ENCODE measurements at regions not wholly inside any gene's neighbourhood (a gene's known extent, or its start where the extent isn't known, plus 50 kb on each side); places are given as distances from the start of the nearest gene placed in this dataset.
"Not testable (repeated sequence)": the region's sequence is repeated elsewhere in the genome, so short reads cannot be mapped to it uniquely, and the experiment has no call there.

DNA sequence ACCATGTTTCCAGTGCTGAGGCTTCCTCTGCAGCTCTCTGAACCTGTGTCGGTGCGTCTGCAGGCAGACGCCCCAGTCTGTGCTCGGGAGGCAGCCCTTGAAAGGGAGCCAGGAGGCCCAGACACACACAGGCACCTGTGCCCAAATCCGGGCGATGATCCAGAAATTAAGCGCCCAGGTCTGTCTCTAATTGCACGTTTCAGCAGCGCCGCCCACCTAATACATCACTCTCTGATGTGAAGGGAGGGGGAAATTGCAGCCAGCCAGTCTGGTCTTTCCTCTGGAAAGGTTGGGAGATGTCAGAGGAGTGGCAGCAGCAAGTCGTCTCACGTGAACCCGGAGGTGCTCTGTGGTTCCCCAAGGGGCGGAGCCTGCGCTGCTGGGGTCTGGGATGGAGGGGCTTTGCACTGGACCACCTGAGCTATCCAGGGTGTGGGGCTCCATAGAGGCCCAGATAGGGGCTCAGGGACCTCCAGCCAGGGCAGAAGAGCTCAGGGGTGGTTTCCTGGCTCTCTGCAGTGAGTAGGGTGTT is 290.5 kb downstream of the ADGRD1 start:
- H3K27me3 Mint-ChIP-seq; H3K4me1 Mint-ChIP-seq; ATAC-seq; H3K4me3 Mint-ChIP-seq; DNase-seq; H3K27ac Mint-ChIP-seq; H3K36me3 Mint-ChIP-seq; CTCF ChIA-PET; H3K9me3 Mint-ChIP-seq (ENCODE audit: low read depth): not testable (repeated sequence)

DNA sequence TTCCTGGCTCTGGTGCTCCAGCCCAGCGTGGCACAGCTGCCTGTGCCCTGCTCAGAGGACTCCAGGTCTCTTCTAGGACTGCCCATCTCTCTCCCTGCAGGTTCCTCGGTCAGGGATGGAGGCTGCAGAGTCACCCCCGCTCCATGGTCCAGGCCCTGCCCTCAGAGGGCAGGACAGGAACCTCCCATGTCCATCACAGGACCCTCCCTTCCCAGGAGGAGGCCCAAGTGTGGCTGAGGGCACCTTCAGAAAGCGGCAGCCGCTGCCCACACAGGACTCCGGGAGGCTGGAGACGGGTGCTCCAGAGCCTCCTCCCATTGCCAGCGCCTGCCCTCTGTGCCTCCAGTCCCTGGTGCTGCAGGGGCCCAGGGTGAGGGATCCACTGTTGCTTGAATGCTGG is 291.5 kb downstream of the ADGRD1 start:
- H3K4me1 Mint-ChIP-seq; H3K9me3 Mint-ChIP-seq (ENCODE audit: low read depth); CTCF ChIA-PET: not testable (repeated sequence)

DNA sequence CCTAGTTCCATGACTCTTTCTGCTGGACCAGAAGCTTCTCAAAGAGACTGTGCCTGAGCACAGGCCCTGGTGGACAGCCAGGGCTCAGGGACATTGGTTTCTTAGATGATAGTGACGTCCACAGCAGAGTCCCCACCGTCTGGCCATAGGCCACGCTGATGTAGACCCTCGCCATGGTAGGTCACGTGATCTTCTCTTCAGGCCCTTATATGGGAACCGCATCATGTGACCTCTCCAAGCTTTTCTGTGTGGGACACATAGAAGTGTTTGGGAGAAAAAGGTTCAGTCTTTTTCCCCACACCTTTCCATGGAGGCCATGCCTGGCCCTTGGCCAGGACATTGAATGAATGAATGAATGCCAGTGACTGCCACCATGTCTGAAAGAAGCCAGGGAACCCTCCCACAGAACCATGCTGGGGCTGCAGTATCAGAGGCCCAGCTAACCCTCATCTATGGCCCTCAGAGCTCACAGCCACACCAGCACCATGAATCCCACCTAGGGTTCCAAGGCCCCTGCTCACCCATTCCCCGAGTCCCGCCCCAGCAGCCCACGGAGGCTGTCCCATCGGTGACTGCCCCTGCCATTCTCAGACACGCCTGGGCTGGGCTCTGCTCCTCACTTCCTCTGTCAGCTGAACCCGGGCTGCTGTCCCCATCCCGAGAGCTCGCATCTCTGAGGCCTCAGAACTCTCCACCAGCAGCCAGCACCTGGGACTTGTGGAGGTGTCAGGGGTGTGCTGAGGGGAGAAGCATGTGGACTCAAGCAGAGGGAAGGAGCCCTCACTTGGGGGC is 292.1 kb downstream of the ADGRD1 start:
- no peak overlapping the region for H3K27ac Mint-ChIP-seq
- H3K4me3 Mint-ChIP-seq: no peak overlapping the region

More for the DNA sequence above, 291.5 kb downstream of the ADGRD1 start:
- H3K27me3 Mint-ChIP-seq, H3K4me3 Mint-ChIP-seq, H3K27ac Mint-ChIP-seq, H3K36me3 Mint-ChIP-seq, DNase-seq, ATAC-seq: not testable (repeated sequence)

DNA sequence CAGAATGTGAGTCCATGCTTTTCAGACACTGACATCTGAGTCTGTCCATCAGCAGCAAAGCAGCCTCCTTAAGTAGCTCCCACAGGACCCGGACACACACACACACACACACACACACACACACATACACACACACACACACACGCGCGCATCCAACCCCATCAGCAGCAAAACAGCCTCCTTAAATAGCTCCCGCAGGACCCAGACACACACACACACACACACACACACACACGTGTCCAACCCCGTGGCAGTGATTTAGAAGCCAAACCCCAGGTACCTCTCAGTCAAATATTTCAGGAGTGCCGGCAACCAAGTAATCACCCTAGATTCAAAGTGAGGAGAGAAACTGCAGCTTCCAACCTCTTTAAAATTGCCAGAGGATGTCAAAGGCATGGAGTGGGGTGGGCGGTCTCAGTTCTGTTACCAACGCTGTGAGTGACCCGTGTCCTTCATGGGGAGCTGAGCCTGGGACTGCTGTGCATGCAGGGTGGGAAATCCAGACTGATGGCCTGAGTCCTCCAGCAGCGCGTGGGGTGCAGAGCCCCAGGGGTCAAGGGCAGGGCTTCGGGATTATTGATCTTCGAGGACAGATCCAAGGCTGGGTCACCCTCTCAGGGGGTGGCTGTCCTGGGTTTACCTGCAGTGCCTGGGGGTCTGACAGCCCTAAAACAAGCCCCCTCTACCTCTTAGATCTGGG is 293.5 kb downstream of the ADGRD1 start:
- CTCF ChIA-PET; ATAC-seq; DNase-seq; H3K4me3 Mint-ChIP-seq; H3K4me1 Mint-ChIP-seq; H3K9me3 Mint-ChIP-seq (ENCODE audit: low read depth); H3K36me3 Mint-ChIP-seq; H3K27me3 Mint-ChIP-seq; H3K27ac Mint-ChIP-seq: not testable (repeated sequence)

More for the DNA sequence above, 292.1 kb downstream of the ADGRD1 start:
- DNase-seq: no peak
- no peak for ATAC-seq
- H3K4me1 Mint-ChIP-seq: no peaks in the 10 kb centered on the region
- CTCF ChIA-PET: no interaction called here
- H3K27me3 Mint-ChIP-seq: no peaks in the 10 kb centered on the region
- no peaks in the 10 kb centered on the region for H3K36me3 Mint-ChIP-seq
- H3K9me3 Mint-ChIP-seq (ENCODE audit: low read depth): peaks cover 4% of the 10 kb centered on the region

DNA sequence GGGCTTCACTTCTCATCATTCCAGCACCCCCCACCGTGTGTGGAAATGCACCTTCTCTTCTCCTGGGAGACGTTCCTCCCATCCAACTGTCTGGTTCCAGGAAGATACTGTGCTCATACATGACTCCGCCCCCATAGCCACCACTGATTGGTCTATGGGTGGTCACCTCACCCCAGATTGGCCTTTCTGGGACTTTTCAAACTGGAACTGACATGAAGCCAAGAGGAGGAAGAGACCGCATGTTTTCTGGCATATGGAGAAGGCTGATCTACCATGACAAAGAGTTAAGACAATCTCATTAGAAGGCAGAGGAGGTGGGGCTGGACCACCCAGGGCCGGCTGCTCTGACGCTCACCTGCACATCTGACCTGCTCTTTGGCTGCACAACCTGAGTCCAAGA is 294.2 kb downstream of the ADGRD1 start:
- DNase-seq; CTCF ChIA-PET; H3K4me1 Mint-ChIP-seq; H3K27me3 Mint-ChIP-seq; H3K36me3 Mint-ChIP-seq; H3K9me3 Mint-ChIP-seq (ENCODE audit: low read depth); ATAC-seq; H3K27ac Mint-ChIP-seq; H3K4me3 Mint-ChIP-seq: not testable (repeated sequence)

DNA sequence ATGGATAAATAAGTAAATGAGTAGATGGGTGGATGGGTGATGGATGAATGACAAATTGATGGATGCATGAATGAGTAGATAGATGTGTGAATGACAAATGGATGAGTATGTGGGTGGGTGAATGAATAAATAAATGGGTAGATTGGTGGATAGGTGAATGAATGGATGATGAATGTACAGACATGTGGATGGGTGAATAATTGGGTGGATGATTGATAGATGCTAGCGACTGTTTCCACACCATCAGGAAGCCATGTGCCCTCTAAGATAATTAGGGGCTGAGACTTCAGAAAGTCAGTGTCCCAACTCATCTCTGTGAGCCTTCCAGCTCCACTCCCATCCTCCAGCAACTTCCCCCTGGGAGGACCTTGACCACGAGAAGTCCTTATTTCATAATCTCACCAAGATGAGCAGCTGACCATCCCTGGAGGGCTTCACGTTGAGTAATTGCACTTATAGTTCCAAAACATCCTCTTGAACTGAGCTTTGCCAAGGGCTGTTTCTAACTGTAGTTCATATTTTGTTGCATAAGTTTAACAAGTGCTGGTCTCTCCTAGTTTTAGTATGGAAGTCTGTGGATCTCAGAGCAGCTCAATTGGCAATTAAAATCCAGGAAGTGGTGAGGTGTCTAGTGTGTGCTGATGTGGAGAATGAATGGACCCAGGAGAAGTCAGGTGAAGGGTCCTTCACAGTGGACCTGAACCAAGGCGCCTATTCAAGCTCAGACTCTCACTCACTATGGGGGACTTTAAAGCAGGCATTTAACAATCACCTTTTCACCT is 295.7 kb downstream of the ADGRD1 start:
- Mint-ChIP-seq H3K27ac (no peak overlapping the region), H3K4me1 (no peaks in the 10 kb centered on the region), H3K27me3 (no peaks in the 10 kb centered on the region), H3K9me3 (ENCODE audit: low read depth) (no peaks in the 10 kb centered on the region), H3K36me3 (no peaks in the 10 kb centered on the region), H3K4me3 (no peak overlapping the region)
- ATAC-seq (no peak), DNase-seq (no peak)
- CTCF ChIA-PET: no interaction called here

DNA sequence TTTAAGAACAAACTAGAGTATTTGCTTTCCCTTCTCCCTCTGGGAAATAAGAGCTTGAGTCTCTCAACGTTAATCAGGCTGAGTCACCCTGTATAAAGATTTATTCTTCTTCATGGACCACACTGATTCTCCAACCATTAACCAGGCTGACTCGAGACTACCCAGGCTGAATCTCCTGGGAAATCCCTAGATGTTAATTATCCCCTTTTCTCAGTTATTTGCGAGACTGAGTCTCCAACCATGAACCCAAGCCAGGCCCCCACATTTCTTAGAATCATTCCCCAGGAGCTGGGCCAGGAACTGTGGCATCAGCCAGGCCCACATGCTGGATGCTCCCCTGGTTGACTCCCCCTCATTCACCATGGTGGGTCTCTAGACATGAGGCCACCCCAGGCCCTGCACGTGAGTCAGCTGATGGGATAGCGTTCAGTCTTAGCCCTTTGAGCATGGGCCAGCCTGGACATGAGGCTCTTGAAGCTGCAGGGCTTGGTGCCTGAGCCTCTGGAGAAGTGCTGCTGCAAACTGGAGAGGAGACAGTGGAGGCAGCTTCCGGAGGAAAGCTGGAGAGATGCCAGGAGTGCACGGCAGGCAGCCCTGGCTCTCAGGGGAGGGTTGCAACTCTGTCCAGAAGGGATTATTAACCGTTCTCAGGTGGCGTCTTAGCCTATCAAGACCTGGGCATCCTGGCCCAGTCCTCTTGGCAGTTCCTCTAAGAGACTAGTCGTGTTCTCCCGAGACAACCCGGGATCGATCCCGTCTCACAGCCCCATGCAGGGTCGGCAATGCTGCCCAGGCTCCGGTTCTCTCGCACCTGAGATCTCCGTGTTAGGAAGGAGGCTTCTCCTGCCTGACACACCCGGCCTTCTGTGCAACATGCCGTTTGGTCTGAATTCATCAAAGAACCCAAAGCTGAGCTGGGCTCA is 296.6 kb downstream of the ADGRD1 start:
- CTCF ChIA-PET: no interaction called here
- H3K36me3 Mint-ChIP-seq: no peaks in the 10 kb centered on the region

DNA sequence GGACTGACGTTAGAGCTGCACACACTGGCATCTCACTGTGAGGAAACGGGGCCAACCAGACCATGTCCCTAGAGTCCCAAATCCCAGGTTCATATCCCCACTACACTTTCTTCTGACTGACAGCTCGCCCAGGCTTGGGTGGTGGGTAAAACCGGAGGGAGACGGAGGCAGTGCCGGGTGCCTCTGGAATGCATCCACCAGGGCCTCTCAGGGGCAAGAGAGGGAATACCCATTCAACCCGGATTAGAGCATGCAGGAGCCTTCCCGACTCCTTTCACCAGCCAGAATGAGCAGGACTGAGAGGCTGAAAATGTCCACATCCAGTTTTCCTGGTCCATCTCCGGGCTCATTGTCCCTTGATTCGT is 297.2 kb downstream of the ADGRD1 start:
- H3K27ac Mint-ChIP-seq: no peak overlapping the region
- no peak for DNase-seq
- H3K36me3 Mint-ChIP-seq: no peaks in the 10 kb centered on the region
- H3K4me3 Mint-ChIP-seq: no peak overlapping the region
- no peak for ATAC-seq
- H3K4me1 Mint-ChIP-seq: no peaks in the 10 kb centered on the region
- H3K27me3 Mint-ChIP-seq: no peaks in the 10 kb centered on the region
- CTCF ChIA-PET: no interaction called here
- H3K9me3 Mint-ChIP-seq (ENCODE audit: low read depth): no peaks in the 10 kb centered on the region

More for the DNA sequence above, 296.6 kb downstream of the ADGRD1 start:
- no peak for ATAC-seq
- no peaks in the 10 kb centered on the region for H3K27me3 Mint-ChIP-seq
- H3K9me3 Mint-ChIP-seq (ENCODE audit: low read depth): no peaks in the 10 kb centered on the region
- no peak overlapping the region for H3K4me3 Mint-ChIP-seq
- no peak overlapping the region for H3K27ac Mint-ChIP-seq
- no peak for DNase-seq
- no peaks in the 10 kb centered on the region for H3K4me1 Mint-ChIP-seq

DNA sequence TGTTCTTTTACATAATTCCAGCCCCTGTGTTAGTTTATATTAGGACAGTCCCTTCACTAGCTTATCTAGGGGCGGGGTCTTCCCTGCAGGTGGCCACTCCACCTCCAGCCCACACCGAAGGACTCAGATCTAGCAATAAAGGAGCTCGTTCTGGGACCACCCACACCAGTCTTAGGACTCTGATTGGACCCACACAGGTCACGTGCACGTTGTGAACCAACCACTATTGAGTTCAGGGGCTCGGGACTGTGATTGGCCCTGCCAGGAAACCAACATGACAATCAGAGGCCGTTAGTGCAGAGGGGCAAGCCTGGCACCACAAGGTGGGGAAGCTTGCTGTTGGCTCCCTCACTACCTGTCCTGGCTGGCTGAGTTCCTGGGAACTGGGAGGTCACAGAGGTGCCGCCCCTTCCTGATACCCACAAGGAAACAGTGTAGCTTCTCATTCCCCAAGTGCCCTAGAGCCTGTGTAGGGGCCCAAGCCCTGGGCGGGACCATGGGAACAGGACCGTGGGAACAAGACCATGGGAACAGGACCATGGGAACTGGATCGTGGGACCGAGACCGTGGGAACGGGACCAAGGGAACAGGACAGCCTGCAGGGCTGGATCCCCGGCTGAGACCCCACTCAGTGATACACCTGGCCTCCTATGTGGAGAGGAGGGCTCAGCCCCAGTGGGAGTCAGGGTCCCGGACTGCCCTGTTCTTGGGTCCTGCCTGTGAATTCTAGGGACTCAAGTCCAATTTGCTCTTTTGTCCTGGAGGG is 297.8 kb downstream of the ADGRD1 start:
- ATAC-seq (no peak), DNase-seq (no peak)
- CTCF ChIA-PET: no interaction called here

DNA sequence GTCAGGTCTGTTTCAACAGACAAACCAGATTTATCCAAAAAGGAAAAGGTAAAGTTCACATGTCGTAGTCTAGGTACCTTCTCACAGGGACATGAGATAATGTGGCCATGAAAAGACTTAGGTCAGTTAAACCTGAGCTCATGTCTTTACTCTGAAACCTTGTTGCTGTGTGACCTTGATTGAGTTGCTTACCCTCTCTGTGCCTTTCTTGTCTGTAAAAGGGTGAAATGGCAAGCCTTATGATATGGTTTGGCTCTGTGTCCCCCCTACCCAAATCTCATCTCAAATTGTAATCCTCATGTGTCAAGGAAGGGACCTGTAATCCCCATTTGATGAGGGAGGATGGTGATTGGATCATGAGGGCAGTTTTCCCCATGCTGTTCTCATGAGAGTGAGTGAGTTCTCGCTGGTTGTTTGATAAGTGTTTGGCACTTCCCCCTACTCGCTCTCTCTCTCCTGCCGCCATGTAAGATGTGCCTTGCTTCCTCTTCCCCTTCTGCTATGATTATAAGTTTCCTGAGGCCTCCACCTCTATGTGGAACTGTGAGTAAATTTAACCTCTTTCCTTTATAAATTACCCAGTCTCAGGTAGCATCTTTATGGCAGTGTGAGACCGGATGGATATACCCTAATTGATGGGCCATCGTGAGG is 299.8 kb downstream of the ADGRD1 start:
- Mint-ChIP-seq H3K27me3 (no peaks in the 10 kb centered on the region), H3K36me3 (no peaks in the 10 kb centered on the region), H3K27ac (no peak overlapping the region), H3K4me3 (no peak overlapping the region), H3K4me1 (no peaks in the 10 kb centered on the region), H3K9me3 (ENCODE audit: low read depth) (no peaks in the 10 kb centered on the region)
- CTCF ChIA-PET: no interaction called here
- ATAC-seq (no peak), DNase-seq (no peak)

More for the DNA sequence above, 297.8 kb downstream of the ADGRD1 start:
- H3K27ac Mint-ChIP-seq: no peak overlapping the region
- no peaks in the 10 kb centered on the region for H3K4me1 Mint-ChIP-seq
- no peaks in the 10 kb centered on the region for H3K9me3 Mint-ChIP-seq (ENCODE audit: low read depth)
- no peaks in the 10 kb centered on the region for H3K27me3 Mint-ChIP-seq
- no peak overlapping the region for H3K4me3 Mint-ChIP-seq
- H3K36me3 Mint-ChIP-seq: no peaks in the 10 kb centered on the region

DNA sequence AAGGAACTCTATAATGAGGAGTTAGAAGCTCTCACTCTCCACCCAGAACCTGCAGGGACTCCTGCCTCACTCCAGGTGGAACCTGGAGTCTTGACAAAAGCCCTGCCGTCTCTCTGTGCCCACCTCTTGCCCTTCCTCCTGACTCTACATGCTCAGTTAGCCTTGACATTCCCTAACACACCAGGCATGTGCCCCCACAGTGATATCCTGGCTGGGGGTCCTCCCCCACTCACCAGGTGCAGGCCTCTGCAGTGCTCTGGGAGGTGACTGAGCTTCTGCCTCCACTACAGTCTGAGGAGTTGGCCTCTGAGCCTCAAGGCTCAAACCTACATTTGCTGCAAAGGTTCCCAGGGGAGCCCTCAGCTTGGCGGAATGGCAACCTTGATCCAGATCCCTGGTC is 300.7 kb downstream of the ADGRD1 start:
- Mint-ChIP-seq H3K4me3 (no peak overlapping the region), H3K9me3 (ENCODE audit: low read depth) (no peaks in the 10 kb centered on the region), H3K27me3 (no peaks in the 10 kb centered on the region), H3K4me1 (no peaks in the 10 kb centered on the region), H3K36me3 (no peaks in the 10 kb centered on the region), H3K27ac (no peak overlapping the region)
- DNase-seq (no peak), ATAC-seq (no peak)
- CTCF ChIA-PET: no interaction called here

DNA sequence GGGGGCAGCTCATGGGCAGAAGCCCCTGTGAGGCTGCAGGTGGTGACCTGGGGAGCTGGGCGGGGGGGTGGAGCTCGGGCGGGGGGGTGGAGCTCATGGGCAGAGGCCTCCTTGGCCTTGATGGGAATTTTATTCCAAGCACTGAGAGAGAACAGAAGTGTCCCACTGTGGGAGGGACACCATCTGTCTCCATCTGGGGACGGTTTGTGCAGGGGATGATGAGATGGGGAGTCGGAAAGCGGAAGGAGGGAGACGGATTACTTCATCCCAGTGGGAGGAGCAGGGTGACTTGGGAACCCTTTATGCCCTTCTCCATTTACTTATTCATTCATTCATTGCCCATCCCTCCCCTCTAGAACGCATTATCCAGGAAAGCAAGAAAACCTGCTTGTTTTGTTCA is 304.7 kb downstream of the ADGRD1 start:
- Mint-ChIP-seq H3K27me3 (no peaks in the 10 kb centered on the region), H3K27ac (no peak overlapping the region), H3K9me3 (ENCODE audit: low read depth) (no peaks in the 10 kb centered on the region), H3K4me1 (no peaks in the 10 kb centered on the region), H3K36me3 (no peaks in the 10 kb centered on the region), H3K4me3 (no peak overlapping the region)
- DNase-seq (no peak), ATAC-seq (no peak)
- CTCF ChIA-PET: no interaction called here
